ENCODE measurements at regions not wholly inside any gene's neighbourhood (a gene's known extent, or its start where the extent isn't known, plus 50 kb on each side); places are given as distances from the start of the nearest gene placed in this dataset.

GRCh38 chr15:23857028-23857641 is 170.0 kb upstream of the NDN start:
- Histone ChIP-seq H3K36me3 (ENCODE audit: low read depth, missing control alignments) (no peaks in the 10 kb centered on the region), H3K4me1 (peaks cover 14% of the 10 kb centered on the region), H3K4me3 (no peak overlapping the region), H3K27me3 (no peaks in the 10 kb centered on the region), H3K9me3 (no peaks in the 10 kb centered on the region), H3K27ac (no peak overlapping the region)
- 43 to 44% methylated on average over 12 of the region's 12 CpGs for WGBS, 2 donors
- TF ChIP-seq POLR2A (IDR thresholded peaks at IDR 0.05) (no peak), CTCF (IDR thresholded peaks at IDR 0.05) (peak in 2 of 3 experiments; percentile 49 to 50)
- peak; percentile 83 for DNase-seq
- intact Hi-C loops (cut with DNase I; ENCODE audit: low total_unique reads), result no loop called here

- no peak overlapping the region for H3K27ac ChIP-seq
- H3K36me3 ChIP-seq (ENCODE audit: low read depth, missing control alignments), result no peaks in the 10 kb centered on the region
- no peak for DNase-seq
- no peaks in the 10 kb centered on the region for H3K9me3 ChIP-seq
- intact Hi-C loops (cut with DNase I; ENCODE audit: low total_unique reads), result no loop called here
- peaks cover 14% of the 10 kb centered on the region for H3K4me1 ChIP-seq
- no peak overlapping the region for H3K4me3 ChIP-seq
- 77 to 86% methylated on average over 5 of the region's 5 CpGs for WGBS, 2 donors
- H3K27me3 ChIP-seq, result no peaks in the 10 kb centered on the region
- TF ChIP-seq CTCF (IDR thresholded peaks at IDR 0.05), result no peak
- no peak for TF ChIP-seq POLR2A (IDR thresholded peaks at IDR 0.05)
Observed at GRCh38 chr15:23859008-23859407, 171.9 kb upstream of the NDN start.

DNA sequence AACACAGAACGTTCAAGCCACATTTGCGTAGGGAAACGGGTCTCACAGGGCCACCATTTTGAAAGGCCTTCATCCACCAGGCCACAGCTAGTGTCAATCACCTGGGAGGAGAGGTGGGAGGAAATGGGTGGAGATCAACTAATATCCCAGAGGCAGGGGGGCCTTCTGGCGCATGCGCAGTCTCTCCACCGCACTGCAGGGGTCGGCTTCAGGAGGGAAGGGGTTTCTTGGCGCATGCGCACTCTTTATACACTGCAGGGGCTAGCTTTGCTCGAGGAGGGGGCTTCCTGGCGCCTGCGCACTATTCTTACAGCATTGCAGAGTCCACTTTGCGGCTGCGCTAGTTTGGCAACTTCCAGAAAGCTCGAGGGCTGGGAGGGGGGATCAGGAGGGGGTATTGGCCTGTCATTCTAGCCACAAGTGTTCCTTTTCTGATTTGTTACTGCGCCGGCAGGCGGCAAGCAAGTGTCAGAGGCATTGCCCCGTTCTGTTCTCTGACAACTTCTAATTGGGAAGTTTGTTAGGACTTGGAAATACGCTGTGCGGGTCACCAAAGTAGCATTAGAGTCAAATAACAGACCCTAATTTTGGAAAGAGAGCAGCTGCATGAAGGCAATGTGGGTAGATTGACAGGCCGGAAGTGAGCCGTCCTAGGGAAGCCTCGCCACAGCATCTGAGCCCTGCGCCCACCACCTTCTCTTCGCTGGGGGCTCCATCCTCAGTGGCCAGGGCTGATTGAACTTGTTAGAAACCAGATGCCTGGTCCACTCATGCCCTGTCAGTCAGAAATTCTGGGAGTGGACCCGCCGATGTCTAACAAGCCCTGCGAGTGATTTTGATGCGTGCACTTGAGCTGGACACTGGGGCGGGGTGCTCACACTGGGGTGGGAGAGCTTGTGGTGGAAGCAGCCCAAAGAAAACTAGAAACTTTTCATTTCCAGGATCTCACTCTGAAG is 173.5 kb upstream of the NDN start:
- intact Hi-C loops (cut with DNase I; ENCODE audit: low total_unique reads), result loop anchor here (10.0 kb wide), 1 partner anchor 216 kb away; the partner anchor contains the start of gene MAGEL2

DNA sequence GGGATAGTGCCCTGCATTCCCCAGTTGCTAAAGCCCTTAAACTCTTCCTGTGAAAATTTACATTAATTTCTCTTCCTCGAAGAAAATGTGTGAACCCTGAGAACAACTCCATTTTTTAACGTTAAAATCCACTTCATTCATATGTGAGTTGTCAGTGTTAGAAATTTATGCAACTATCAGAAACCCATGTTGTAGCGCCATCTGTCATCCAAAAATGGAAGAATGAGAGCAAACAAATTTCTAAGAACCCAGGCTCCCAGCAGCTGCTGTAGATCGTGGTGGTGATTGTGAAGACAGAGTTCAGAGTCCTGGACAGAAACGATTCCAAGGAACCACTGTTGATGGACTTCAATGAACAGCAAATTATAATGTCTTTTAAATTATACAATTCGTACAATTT is 179.7 kb upstream of the NDN start:
- DNase-seq, result no peak
- Histone ChIP-seq H3K4me3 (no peak overlapping the region), H3K9me3 (no peaks in the 10 kb centered on the region), H3K4me1 (no peaks in the 10 kb centered on the region), H3K27ac (no peak overlapping the region), H3K27me3 (no peaks in the 10 kb centered on the region), H3K36me3 (ENCODE audit: low read depth, missing control alignments) (no peaks in the 10 kb centered on the region)
- TF ChIP-seq POLR2A (IDR thresholded peaks at IDR 0.05) (no peak), CTCF (IDR thresholded peaks at IDR 0.05) (peak in 1 of 3 experiments; percentile 19)
- 39 to 41% methylated on average over 6 of the region's 6 CpGs for WGBS, 2 donors
- intact Hi-C loops (cut with DNase I; ENCODE audit: low total_unique reads), result loop anchor here (10.0 kb wide), 1 partner anchor 222 kb away; the partner anchor contains the start of gene MAGEL2

More for the DNA sequence above, 173.5 kb upstream of the NDN start:
- H3K4me3 ChIP-seq, result peak overlapping the region; percentile 4 to 41
- 60 to 65% methylated on average over 25 to 31 of the region's 31 CpGs for WGBS, 2 donors
- H3K36me3 ChIP-seq (ENCODE audit: low read depth, missing control alignments), result no peaks in the 10 kb centered on the region
- no peaks in the 10 kb centered on the region for H3K27me3 ChIP-seq
- H3K27ac ChIP-seq, result no peak overlapping the region
- TF ChIP-seq POLR2A (IDR thresholded peaks at IDR 0.05) (no peak), CTCF (IDR thresholded peaks at IDR 0.05) (no peak)
- no peaks in the 10 kb centered on the region for H3K9me3 ChIP-seq
- peaks cover 7% of the 10 kb centered on the region for H3K4me1 ChIP-seq
- peak; percentile 82 for DNase-seq
